GM18867 (cell line): ENCODE measurements at regions not wholly inside any gene's neighbourhood (a gene's known extent, or its start where the extent isn't known, plus 50 kb on each side); places are given as distances from the start of the nearest gene placed in this dataset.

Source experiments
- ATAC-seq: cut with Tn5 transposase; IDR thresholded peaks from one replicate; pipeline ENCODE4 v1.9.1; 2021; ENCODE audit warnings: mild to moderate bottlenecking, moderate library complexity; ENCODE audit not compliant: unreplicated experiment

DNA sequence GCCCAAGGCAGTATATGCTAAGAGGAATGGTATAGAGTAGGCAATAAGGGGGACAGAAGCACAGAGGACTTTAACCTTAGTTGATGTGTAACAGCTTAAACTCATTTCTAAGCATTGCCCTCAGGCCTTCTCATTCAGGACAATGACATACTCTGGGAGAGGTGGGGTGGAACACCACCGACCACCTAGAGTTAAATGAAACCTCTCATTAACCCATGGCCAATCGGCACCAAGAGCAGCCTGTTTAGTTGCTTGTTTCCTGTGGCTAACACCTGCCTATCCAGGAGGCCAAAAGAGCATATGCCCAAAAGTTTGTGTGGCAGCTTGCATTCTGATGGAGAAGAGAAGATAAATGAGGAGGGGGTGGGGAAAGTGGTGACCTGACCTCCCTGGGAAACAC, 50.0 kb downstream of the PABIR2 start:
- no peak for ATAC-seq

DNA sequence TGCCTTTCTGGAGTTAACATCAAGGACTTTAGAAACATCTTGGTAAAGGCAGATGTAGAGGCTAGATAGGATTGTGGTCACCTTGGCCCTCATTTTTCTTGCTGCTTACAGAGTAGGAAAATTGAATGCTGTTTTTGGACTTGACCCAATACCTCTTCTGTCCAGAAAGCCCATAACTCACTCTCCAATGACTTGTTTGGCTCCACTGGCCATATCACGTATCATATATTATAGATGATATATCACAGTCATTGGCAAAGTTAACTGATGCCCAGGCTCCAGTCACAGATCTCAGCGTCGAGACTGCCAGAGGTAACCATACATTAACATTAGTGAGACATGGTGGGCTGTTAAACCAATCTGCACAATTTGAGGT, 50.6 kb downstream of the PABIR2 start:
- ATAC-seq, result no peak

DNA sequence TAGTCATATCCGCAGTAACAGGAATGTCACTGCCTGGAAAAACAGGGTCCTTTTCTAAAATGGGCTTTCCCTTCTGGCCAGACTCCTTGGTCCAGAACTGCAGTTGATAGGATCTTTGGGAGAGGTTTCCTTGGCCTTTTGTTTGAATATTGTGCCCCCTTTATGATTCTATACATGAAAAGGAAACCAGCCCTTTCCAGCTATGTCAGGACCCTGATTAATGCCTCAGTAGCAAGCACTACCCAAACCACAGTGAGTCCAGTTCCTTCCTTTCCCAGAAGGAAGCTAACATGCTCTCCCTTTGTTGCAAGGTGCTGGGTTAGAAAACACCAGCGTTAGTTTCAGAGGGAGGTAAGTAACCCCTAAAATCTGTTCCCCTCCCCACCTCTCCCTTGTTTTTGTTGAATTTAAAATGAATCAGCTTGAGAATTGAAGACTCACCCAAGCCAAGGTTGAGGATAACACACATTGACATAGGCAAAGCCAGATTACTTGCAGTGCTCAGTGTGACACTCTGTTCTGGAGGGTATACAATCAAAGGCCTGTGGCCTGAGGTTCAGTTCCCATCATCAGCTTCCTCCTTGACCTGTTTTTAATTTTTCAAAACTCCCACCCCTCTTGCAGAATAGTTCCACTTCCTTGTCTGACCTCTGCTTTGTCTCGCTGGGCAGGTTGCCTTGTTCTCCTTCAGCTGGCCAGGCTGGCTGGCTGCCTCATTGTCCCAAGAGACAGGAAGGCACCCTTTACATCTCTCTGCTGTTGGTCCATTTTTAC, 51.2 kb downstream of the PABIR2 start:
- ATAC-seq, result peak; percentile 39

DNA sequence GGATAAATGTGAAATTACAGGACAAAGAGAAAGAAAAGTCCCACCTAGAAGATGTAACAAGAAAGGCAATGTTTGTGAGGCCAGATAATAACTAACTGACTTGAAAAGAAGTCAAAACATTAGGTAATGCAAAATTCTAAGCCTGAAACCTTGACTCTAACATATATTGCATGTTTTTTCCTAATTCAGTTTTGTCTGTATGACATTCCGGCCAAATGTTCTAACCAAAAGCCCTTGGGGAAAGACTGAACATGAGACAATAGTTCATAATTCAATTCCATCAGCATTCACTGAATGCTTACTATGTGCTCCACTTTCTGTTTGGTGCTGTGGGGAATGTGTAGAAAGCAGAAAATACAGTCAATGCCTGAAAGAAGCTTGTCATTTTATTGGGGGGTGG, 53.9 kb downstream of the PABIR2 start:
- no peak for ATAC-seq

DNA sequence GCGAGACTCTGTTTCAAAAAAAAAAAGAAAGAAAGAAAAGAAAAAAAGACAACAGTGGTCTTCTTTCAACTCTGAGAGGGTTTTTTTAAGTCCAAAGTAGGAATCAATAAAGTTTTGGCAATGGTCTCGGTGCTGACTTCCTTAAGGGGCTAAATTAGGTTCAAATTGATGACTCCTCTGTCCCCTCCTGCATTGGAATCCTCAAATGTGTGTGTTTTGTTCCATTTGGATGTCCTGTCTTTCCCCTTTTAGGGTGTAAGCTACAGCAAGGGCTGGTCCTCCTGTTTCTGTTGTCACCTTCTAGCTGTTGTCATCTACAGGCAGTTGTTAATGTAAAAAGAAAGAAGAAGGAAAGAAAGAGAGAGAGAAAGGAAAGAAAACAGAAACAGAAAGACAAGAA, 54.4 kb downstream of the PABIR2 start:
- ATAC-seq, result no peak

DNA sequence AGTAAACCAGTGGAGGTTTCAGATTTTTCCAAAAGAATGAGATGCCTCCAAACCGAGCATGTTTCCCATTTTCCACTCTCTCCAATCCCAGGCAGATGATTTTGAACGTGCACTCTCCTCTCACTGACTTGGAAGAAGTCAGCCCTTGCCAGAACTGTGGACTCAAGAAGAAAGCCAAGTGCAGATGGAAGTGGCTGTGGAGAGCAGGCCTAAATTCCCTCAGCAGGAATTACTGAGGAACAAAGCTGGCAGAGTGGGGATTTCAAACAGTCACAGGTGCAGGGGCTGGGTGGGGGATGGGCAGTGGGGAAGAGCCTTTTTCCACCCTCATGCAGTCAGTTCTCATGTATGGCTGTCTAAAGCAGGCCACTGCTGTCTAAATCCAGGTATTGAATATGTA, 55.3 kb downstream of the PABIR2 start:
- ATAC-seq, result no peak

DNA sequence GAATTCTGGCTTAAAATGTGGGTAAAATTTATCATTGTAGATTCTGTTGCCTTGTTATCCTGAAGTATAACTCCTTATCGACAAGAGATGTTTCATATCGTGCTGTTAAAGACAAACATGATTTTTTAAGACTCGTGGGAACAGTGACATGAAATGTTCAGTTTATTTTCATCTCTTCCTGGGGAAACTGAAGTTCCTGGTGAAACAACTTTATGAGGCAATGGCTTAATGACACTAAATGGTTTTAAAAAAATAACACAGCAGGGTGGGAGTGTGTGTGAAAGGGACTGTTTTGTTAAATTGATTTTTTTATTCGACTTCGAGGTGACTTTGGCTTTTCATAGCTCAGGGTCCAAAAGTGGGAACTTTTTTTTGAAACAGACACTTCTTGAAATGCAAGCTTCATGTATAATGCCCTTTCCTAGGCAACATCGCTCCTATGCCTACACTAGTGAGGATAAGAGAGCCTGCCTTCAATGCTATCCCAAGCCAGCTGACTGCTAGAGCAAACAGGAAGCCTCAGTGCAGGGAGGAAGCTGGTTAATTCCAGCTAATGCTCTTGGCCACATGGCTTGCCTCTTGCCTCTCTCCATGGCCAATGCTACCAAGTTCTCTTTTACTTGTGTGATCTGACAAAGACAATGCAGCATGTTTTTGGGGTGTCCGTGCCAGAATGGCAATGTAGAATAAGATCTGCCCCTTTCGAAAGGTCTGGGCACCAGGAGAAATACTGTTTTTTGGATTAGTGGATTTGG, 57.8 kb downstream of the PABIR2 start:
- ATAC-seq, result no peak

DNA sequence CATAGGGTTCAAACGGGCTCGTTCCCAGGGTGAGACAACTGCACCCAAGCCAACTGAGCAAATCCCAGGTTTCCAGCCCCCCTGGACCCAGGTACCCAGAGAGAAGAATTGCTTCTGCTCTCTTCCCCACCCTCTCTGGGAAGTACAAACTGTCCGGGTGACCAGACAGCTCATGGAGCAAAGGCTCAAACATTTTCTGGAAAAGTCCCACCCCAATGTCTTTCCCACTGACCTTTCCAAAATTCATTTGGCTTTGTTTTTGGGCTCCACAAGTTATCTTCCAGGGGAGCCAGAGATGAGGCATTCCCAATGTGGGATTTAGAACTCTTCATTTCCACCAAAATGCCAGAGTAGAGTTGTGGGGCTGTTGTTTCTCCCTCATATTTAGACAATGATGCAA, 58.6 kb downstream of the PABIR2 start:
- no peak for ATAC-seq

DNA sequence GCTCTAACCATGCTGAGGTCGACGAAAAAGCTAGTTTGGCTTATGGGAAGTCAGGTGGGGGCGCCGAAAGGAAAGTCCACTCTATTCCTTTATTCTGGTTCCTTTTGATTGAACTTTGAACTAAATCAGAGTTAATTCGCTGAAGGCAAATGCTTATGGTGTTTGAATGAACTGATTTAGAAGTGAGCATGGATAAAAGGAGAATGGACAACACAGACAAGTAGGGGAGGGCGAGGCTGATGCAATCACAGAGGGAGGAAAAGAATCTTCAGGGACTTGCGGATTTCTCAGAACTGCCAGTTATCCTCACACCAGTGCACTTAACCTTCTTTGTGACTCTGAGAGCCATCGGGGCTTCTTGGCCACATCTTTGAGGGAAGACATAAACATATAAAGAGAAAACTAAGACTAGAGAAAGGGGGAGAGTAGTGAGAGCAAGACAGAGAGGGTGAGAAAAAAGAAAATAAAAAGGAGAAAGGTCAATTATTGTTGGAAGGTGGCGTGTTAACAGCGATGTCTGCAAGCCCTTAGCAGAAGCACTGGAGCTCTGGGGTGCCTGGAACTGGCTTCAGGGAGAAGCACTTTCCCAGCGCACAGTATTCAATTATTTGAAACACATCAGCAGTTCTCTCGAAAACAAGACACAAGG, 59.2 kb downstream of the PABIR2 start:
- ATAC-seq, result no peak

DNA sequence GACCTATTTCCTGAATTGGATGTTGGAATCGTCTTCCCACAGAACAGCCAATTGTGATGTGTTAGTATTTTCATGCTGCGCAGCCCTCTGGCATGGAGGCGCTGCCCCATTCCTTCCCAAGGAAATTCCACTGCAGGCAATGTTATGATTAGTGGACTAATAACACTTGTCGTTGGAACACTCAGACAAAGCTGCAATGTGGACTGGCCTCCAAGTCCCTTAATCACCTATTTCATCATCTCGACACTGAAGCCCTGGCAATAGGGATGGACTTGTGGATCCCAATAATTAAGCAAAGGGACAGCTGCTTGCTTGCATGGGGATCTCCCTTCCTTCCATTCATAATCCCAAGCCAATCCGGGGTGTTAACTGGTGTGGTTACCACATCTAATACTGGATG, 59.9 kb downstream of the PABIR2 start:
- no peak for ATAC-seq

DNA sequence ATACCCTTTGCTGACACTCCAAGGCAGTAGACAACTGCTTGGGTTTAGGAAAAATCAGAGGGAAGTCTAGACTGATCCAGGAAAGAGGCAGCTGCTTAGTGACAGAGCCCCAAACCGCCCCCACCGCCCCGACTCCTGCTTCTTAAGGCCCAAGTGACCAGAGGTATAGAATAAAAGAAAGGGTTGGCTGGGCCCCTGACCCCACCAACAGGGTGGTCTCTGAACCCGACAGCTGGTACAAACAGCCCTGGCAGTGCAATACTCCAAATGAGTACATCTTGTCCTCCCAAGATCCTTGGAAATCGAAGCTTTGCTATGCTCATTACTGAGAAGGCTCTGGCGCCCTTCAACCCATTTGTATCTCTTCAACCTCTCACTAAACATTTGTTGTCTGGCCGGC, 60.6 kb downstream of the PABIR2 start:
- ATAC-seq, result no peak

DNA sequence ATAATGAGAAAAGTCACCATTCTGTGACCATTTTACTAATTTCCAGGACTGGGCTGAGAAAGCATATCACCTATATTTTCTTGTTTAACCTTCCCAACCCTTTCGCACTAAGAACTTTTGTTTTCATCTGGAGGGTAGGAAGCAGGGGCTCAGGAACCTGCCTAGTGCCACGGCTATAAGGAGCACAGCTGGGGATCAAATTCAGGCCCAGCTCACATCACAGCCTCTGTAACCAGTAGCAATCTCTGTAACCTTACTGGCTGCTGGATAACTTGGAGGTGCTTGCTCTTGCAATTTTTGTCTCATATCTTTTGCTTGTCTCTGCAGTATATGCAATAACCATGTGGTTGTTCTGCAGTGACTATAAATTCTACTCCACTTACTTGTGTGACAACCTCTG, 62.0 kb downstream of the PABIR2 start:
- ATAC-seq, result no peak

DNA sequence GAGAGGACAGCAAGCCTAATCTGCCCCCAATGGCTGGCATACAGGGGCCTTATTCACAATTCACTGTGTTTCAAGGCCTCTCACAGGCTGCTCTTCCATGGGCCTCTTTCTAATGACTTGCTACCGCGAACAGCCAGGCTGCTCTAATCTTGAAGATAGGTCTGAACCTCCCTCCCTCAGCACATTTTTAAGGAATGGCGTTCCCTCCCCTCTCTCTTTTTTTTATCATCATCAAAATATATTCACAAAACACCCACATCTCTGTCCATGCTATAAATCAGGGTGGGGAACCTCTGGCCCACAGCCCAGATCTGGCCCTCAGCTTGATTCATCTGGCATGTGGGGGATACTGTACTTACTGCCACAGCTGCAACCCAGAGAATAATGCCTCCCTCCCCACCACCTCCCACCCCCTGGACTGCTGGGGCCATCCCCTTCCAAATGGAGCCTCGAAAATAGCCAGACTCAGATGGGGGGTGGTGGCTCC, 62.5 kb downstream of the PABIR2 start:
- no peak for ATAC-seq

DNA sequence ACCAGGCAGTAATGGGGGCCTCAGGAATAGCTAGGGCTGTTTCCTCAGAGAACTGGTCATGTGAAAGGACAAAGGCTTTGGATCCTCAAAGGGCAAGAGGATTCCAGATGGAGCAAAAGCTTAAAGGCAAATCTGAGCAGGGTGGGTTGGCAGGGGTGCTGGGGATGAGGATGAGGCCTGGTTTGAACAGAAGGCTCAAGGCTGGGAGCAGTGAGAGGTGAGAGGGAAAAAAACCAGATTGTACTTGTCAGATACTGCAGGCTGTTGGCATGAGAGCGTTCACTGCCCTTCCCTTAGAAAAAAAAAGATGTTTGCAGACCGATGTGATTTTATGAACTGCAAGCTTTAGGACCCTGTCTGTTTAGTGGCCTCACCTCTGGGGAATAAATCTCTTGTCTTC, 63.4 kb downstream of the PABIR2 start:
- ATAC-seq, result no peak

DNA sequence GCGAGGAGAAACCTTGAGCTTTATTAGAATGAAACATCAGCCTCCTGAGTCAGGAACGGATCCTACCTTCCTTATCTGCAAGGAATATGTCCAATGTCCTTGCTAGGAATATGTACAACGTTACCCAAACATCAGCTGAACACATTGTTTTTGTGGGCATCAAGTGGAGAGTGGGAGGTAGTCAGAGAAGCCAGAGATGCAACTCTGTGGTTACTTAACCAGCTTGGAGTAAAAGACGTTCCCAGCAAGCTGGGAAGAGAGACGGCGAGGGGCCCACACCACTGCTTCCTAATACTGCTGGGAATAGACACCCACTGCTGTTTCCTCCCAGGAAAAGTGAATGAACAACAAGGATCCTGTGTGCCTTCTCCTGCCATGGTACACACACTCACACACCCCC, 64.3 kb downstream of the PABIR2 start:
- no peak for ATAC-seq

DNA sequence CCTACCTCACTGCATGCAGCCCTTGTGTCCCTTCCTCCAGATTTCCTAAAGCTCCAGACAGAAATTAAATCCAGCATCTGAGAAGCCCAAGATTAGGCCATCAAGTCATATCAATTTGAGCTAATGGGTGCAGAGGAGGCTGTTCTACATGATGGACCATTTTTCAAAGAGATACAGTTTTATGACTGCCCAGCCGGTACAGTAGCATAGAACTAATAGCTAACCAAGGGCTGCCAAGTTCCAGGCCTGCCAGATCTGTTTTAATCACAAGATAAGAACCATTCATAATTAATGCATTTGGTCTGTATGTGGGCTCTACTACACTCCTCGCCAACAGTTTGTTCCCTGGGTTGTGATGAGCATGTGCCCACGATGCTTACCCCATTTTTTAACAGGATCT, 64.9 kb downstream of the PABIR2 start:
- ATAC-seq, result no peak

DNA sequence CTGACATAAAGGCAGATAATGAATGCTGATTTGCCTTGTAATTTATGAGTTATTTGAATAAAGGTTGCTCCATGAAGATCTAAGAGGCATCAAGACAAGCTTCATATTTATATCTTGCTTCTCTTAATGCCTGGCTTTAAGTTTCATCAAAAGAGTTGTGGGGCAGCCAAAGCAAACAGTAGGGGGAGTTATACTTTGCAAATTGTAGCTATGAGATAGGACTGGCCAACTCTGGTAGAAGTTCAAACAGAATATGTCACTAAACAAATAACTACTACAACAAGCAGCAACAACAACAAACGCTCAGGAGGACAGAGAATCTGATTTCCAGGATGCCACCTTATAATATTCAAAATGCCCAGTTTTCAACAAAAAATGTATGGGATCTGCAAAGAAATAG, 69.1 kb upstream of the PLAC1 start:
- no peak for ATAC-seq

DNA sequence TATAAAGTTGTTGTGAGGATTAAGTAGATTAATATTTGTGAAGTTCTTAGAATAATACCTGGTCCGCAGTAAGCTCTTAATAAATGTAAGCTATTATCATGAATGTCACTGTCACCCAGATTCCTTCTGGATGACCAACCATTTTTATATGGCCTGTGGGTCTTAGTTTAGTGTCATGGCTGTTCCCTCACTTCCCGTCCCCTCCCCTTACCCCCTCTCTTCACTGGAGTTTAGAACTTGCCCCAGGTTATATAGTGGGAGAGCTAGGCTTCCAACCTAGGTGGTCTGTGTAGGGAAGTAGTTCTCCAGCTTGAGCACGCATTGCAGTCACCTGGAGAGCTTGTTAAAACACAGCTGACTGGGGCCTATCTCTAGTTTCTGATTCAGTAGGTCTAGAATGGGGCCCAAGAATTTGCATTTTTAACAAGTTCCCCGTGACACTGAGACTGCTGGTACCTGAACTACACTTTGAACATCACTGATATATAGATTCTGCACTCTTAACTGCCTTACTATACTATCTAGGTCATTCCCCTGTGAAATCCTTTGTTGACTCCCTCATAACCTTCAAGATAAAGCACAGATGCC, 66.9 kb upstream of the PLAC1 start:
- ATAC-seq, result peak; percentile 67

DNA sequence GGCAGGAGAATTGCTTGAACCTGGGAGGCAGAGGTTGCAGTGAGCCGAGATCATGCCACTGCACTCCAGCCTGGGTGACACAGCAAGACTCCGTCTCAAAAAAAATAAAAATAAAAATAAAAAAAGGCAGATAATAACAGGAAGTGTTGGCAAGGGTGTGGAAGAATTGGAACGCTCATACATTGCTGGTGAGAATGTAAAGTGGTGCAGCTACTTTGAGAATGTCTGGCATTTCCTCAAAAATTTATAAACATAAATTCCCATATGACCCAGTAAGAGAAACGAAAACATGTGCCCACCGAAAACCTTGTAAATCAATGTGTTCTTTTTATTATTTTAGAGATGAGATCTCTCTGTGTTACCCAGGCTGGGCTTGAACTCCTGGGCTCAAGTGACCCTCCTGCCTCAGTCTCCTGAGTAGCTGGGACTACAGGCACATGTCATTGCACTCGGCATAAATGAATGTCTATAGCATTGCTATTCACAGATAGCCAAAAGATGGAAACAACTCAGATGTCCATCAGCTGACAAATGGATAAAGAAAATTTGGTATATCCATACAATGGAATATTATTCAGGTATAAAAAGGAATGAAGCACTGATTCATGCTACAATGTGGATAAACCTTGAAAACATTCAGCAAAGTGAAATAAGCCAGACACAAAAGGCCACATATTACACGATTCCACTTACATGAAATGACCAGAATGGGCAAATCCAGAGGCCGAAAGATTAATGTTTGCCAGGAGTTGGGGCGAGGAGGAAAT, 63.7 kb upstream of the PLAC1 start:
- no peak for ATAC-seq

DNA sequence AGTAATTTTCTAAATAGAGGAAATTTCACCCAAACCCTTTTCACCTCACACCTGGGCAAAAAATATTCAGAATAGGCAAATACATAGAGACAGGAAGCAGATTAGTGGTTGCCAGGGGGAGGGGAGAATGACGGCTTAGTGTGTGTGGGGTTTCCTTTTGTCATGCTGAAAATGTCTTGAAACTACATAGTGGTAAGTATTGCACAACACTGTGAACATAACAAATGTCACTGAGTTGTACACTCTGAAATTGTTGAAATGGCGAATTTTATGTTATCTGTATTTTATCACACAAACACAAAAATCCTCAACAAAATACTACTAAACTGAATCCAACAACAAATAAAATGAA, 60.7 kb upstream of the PLAC1 start:
- peak; percentile 85 for ATAC-seq
